Endothelial cell (in vitro differentiated cells): ENCODE measurements at regions not wholly inside any gene's neighbourhood (a gene's known extent, or its start where the extent isn't known, plus 50 kb on each side); places are given as distances from the start of the nearest gene placed in this dataset.

Source experiments
- DNase-seq: peaks from one replicate; pipeline ENCODE4 v3.0.0; 2021; ENCODE audit warnings: low spot score
- H3K27ac Mint-ChIP-seq: one replicate; pipeline ENCODE4 v1.8.0; 2021; ENCODE audit warnings: mixed read lengths, inconsistent platforms; ENCODE audit not compliant: unreplicated experiment
- H3K27me3 Mint-ChIP-seq: one replicate; pipeline ENCODE4 v1.8.0; 2021; ENCODE audit warnings: mild to moderate bottlenecking, moderate library complexity, mixed read lengths, inconsistent platforms; ENCODE audit not compliant: unreplicated experiment
- H3K36me3 Mint-ChIP-seq: one replicate; pipeline ENCODE4 v1.8.0; 2021; ENCODE audit warnings: mild to moderate bottlenecking, low read depth, mixed read lengths, inconsistent platforms; ENCODE audit not compliant: unreplicated experiment
- H3K4me1 Mint-ChIP-seq: one replicate; pipeline ENCODE4 v1.8.0; 2021; ENCODE audit warnings: mild to moderate bottlenecking, mixed read lengths, inconsistent platforms; ENCODE audit not compliant: unreplicated experiment
- H3K4me3 Mint-ChIP-seq: one replicate; pipeline ENCODE4 v1.8.0; 2021; ENCODE audit warnings: mild to moderate bottlenecking, mixed read lengths, inconsistent platforms; ENCODE audit not compliant: unreplicated experiment
- H3K9me3 Mint-ChIP-seq: one replicate; pipeline ENCODE4 v1.8.0; 2021; ENCODE audit warnings: mixed read lengths, inconsistent platforms; ENCODE audit not compliant: unreplicated experiment
- CTCF ChIP-seq: fragments of 200-600 bp; sonication (generic); IDR thresholded peaks from one replicate; pipeline ENCODE4 v1.5.0; 2021; ENCODE audit warnings: antibody characterized with exemption; ENCODE audit not compliant: unreplicated experiment

GRCh38 chr4:81634165-81634564, 162.5 kb upstream of the RASGEF1B start:
- no peak for TF ChIP-seq CTCF
- no peak for DNase-seq
- H3K9me3 Mint-ChIP-seq, result no peaks in the 10 kb centered on the region
- H3K4me1 Mint-ChIP-seq, result no peaks in the 10 kb centered on the region
- H3K36me3 Mint-ChIP-seq, result no peaks in the 10 kb centered on the region
- H3K27ac Mint-ChIP-seq, result no peak overlapping the region
- no peaks in the 10 kb centered on the region for H3K27me3 Mint-ChIP-seq
- no peak overlapping the region for H3K4me3 Mint-ChIP-seq

GRCh38 chr4:81632581-81633299, 161.0 kb upstream of the RASGEF1B start:
- Mint-ChIP-seq H3K4me3 (no peak overlapping the region), H3K4me1 (peaks cover 3% of the 10 kb centered on the region), H3K27ac (no peak overlapping the region), H3K36me3 (no peaks in the 10 kb centered on the region), H3K9me3 (no peaks in the 10 kb centered on the region), H3K27me3 (no peaks in the 10 kb centered on the region)
- no peak for DNase-seq
- TF ChIP-seq CTCF, result no peak

- no peak overlapping the region for H3K4me3 Mint-ChIP-seq
- H3K27ac Mint-ChIP-seq, result no peak overlapping the region
- DNase-seq, result no peak
- H3K27me3 Mint-ChIP-seq, result no peaks in the 10 kb centered on the region
- H3K4me1 Mint-ChIP-seq, result peaks cover 9% of the 10 kb centered on the region
- TF ChIP-seq CTCF, result no peak
- H3K36me3 Mint-ChIP-seq, result no peaks in the 10 kb centered on the region
- H3K9me3 Mint-ChIP-seq, result no peaks in the 10 kb centered on the region
These were observed 160.3 kb upstream of the RASGEF1B start for GRCh38 chr4:81631958-81632441.

- no peak for DNase-seq
- Mint-ChIP-seq H3K4me1 (peaks cover 20% of the 10 kb centered on the region), H3K27me3 (no peaks in the 10 kb centered on the region), H3K4me3 (no peak overlapping the region), H3K36me3 (no peaks in the 10 kb centered on the region), H3K27ac (no peak overlapping the region), H3K9me3 (no peaks in the 10 kb centered on the region)
- TF ChIP-seq CTCF, result no peak
These were observed 157.7 kb upstream of the RASGEF1B start for GRCh38 chr4:81629366-81629765.

- no peak for DNase-seq
- no peaks in the 10 kb centered on the region for H3K36me3 Mint-ChIP-seq
- no peak overlapping the region for H3K27ac Mint-ChIP-seq
- peaks cover 2% of the 10 kb centered on the region for H3K27me3 Mint-ChIP-seq
- H3K4me3 Mint-ChIP-seq, result no peak overlapping the region
- peaks cover 20% of the 10 kb centered on the region for H3K4me1 Mint-ChIP-seq
- no peaks in the 10 kb centered on the region for H3K9me3 Mint-ChIP-seq
- no peak for TF ChIP-seq CTCF
These were observed 156.8 kb upstream of the RASGEF1B start for GRCh38 chr4:81628489-81628888.
